Glutamatergic neuron (in vitro differentiated cells): ENCODE measurements at regions not wholly inside any gene's neighbourhood (a gene's known extent, or its start where the extent isn't known, plus 50 kb on each side); places are given as distances from the start of the nearest gene placed in this dataset.

Source experiments
- DNase-seq: peaks from one replicate; pipeline ENCODE4 v3.0.0; 2022
- H3K27ac Mint-ChIP-seq: one replicate; pipeline ENCODE4 v1.8.0; 2020; ENCODE audit warnings: mild to moderate bottlenecking, mixed read lengths, inconsistent platforms; ENCODE audit not compliant: unreplicated experiment
- H3K27me3 Mint-ChIP-seq: one replicate; pipeline ENCODE4 v1.8.0; 2020; ENCODE audit warnings: mild to moderate bottlenecking, moderate library complexity, mixed read lengths, inconsistent platforms; ENCODE audit not compliant: unreplicated experiment
- H3K36me3 Mint-ChIP-seq: one replicate; pipeline ENCODE4 v1.8.0; 2020; ENCODE audit warnings: mild to moderate bottlenecking, mixed read lengths, inconsistent platforms; ENCODE audit not compliant: unreplicated experiment
- H3K4me1 Mint-ChIP-seq: one replicate; pipeline ENCODE4 v1.8.0; 2020; ENCODE audit warnings: mild to moderate bottlenecking, low read depth, mixed read lengths, inconsistent platforms; ENCODE audit not compliant: unreplicated experiment
- H3K4me3 Mint-ChIP-seq: one replicate; pipeline ENCODE4 v1.8.0; 2020; ENCODE audit warnings: mild to moderate bottlenecking, mixed read lengths, inconsistent platforms; ENCODE audit not compliant: unreplicated experiment
- H3K9me3 Mint-ChIP-seq: one replicate; pipeline ENCODE4 v1.8.0; 2020; ENCODE audit warnings: mild to moderate bottlenecking, moderate library complexity, mixed read lengths, inconsistent platforms; ENCODE audit not compliant: unreplicated experiment
- TF ChIP-seq, protein P1 (sequence below): fragments of 200-600 bp; sonication (generic); IDR thresholded peaks from one replicate; pipeline ENCODE4 v1.5.0; 2021; ENCODE audit not compliant: partially characterized antibody, unreplicated experiment

DNA sequence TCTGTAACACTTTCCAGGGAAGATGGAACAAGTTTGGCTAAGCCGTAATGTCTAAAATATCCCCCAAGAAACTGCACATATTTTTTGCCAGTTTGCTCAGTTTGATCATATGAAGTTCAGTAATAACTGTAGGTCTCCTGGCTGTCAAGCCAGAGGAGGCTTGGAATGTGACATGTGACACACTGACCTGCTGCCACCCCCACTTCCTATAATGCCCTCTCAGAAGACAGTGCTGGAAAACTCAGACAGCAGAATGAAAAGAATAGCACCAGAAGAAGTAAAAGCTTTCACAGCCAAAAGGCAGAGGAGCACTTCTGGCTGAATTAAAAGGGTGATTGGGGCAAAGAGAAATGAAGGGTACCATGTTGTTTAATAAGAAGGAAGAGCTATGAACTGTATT lies 67.4 kb upstream of the UBAC2 start:
- H3K36me3 Mint-ChIP-seq: no peaks in the 10 kb centered on the region
- no peak overlapping the region for H3K27ac Mint-ChIP-seq
- H3K9me3 Mint-ChIP-seq: no peaks in the 10 kb centered on the region
- TF ChIP-seq, protein P1, sequence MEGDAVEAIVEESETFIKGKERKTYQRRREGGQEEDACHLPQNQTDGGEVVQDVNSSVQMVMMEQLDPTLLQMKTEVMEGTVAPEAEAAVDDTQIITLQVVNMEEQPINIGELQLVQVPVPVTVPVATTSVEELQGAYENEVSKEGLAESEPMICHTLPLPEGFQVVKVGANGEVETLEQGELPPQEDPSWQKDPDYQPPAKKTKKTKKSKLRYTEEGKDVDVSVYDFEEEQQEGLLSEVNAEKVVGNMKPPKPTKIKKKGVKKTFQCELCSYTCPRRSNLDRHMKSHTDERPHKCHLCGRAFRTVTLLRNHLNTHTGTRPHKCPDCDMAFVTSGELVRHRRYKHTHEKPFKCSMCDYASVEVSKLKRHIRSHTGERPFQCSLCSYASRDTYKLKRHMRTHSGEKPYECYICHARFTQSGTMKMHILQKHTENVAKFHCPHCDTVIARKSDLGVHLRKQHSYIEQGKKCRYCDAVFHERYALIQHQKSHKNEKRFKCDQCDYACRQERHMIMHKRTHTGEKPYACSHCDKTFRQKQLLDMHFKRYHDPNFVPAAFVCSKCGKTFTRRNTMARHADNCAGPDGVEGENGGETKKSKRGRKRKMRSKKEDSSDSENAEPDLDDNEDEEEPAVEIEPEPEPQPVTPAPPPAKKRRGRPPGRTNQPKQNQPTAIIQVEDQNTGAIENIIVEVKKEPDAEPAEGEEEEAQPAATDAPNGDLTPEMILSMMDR: no peak
- H3K27me3 Mint-ChIP-seq: peaks cover 6% of the 10 kb centered on the region
- no peak overlapping the region for H3K4me3 Mint-ChIP-seq
- no peaks in the 10 kb centered on the region for H3K4me1 Mint-ChIP-seq
- DNase-seq: no peak

- TF ChIP-seq, protein P1: no peak
- no peaks in the 10 kb centered on the region for H3K9me3 Mint-ChIP-seq
- peaks cover 6% of the 10 kb centered on the region for H3K27me3 Mint-ChIP-seq
- H3K36me3 Mint-ChIP-seq: no peaks in the 10 kb centered on the region
- no peak overlapping the region for H3K4me3 Mint-ChIP-seq
- H3K27ac Mint-ChIP-seq: no peak overlapping the region
- no peaks in the 10 kb centered on the region for H3K4me1 Mint-ChIP-seq
- DNase-seq: no peak
Observed at GRCh38 chr13:99133848-99134247, 66.8 kb upstream of the UBAC2 start.

- Mint-ChIP-seq H3K4me1 (no peaks in the 10 kb centered on the region), H3K27me3 (peaks cover 6% of the 10 kb centered on the region), H3K4me3 (no peak overlapping the region), H3K36me3 (no peaks in the 10 kb centered on the region), H3K27ac (no peak overlapping the region), H3K9me3 (peaks cover 3% of the 10 kb centered on the region)
- DNase-seq: no peak
- TF ChIP-seq, protein P1: no peak
Observed at GRCh38 chr13:99135591-99135990, 65.1 kb upstream of the UBAC2 start.

- H3K27me3 Mint-ChIP-seq: peaks cover 6% of the 10 kb centered on the region
Observed at GRCh38 chr13:99136427-99136954, 64.2 kb upstream of the UBAC2 start.

DNA sequence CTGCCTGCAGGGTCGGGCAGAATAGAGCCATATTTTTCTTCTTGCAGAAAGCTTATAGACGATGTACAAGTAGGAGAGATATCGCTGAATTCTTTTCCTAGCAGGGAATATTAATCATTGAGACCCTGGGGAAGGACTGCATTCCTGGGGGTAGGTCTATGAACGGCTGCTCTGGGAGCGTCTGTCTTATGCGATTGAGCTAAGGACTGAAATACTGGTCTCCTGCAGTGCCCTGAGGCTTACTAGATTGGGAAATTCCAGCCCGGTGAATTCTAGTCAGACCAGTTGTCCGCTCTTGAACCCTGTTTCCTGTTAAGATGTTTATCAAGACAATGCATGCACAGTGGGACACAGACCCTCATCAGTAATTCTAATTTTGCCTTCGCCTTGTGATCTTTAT lies 59.8 kb upstream of the UBAC2 start:
- peaks cover 2% of the 10 kb centered on the region for H3K27me3 Mint-ChIP-seq
- peaks cover 6% of the 10 kb centered on the region for H3K9me3 Mint-ChIP-seq
- no peak overlapping the region for H3K27ac Mint-ChIP-seq
- peaks cover 7% of the 10 kb centered on the region for H3K36me3 Mint-ChIP-seq
- no peak for DNase-seq
- H3K4me3 Mint-ChIP-seq: no peak overlapping the region
- H3K4me1 Mint-ChIP-seq: no peaks in the 10 kb centered on the region
- TF ChIP-seq, protein P1: no peak

More at GRCh38 chr13:99136427-99136954, 64.2 kb upstream of the UBAC2 start:
- peaks cover 5% of the 10 kb centered on the region for H3K36me3 Mint-ChIP-seq
- no peak overlapping the region for H3K4me3 Mint-ChIP-seq
- H3K4me1 Mint-ChIP-seq: no peaks in the 10 kb centered on the region
- TF ChIP-seq, protein P1: no peak
- H3K27ac Mint-ChIP-seq: no peak overlapping the region
- H3K9me3 Mint-ChIP-seq: peaks cover 5% of the 10 kb centered on the region
- no peak for DNase-seq
